ENCODE measurements at regions not wholly inside any gene's neighbourhood (a gene's known extent, or its start where the extent isn't known, plus 50 kb on each side); places are given as distances from the start of the nearest gene placed in this dataset.

DNA sequence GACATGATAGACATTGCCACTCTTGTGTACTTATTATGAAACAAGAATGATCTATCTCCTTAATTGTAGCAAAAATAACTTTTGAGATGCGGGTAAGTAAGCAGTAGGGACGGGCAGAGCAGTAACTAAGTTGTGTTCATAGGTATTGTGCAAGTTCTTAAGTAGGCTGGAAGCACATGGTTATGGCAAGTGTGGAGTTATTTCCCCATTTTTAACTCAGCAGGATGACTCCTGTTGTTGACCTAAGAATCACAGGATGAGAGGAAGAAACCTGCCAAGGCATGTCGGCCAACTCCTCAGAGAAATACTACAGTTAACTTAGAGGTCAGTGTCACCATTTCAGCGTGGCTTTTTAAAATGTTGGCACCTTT lies 51.1 kb upstream of the FN1 start:
- Histone ChIP-seq H3K27ac (no peak overlapping the region), H3K9me3 (no peaks in the 10 kb centered on the region), H3K36me3 (no peaks in the 10 kb centered on the region), H3K4me1 (replicated peaks) (no peaks in the 10 kb centered on the region), H3K4me3 (no peak overlapping the region), H3K27me3 (replicated peaks; ENCODE audit: insufficient read depth) (no peaks in the 10 kb centered on the region)
- TF ChIP-seq POLR2AphosphoS5 (IDR thresholded peaks at IDR 0.05) = no peak
- no peak for TF ChIP-seq POLR2A (IDR thresholded peaks at IDR 0.05)
- TF ChIP-seq, protein P1, sequence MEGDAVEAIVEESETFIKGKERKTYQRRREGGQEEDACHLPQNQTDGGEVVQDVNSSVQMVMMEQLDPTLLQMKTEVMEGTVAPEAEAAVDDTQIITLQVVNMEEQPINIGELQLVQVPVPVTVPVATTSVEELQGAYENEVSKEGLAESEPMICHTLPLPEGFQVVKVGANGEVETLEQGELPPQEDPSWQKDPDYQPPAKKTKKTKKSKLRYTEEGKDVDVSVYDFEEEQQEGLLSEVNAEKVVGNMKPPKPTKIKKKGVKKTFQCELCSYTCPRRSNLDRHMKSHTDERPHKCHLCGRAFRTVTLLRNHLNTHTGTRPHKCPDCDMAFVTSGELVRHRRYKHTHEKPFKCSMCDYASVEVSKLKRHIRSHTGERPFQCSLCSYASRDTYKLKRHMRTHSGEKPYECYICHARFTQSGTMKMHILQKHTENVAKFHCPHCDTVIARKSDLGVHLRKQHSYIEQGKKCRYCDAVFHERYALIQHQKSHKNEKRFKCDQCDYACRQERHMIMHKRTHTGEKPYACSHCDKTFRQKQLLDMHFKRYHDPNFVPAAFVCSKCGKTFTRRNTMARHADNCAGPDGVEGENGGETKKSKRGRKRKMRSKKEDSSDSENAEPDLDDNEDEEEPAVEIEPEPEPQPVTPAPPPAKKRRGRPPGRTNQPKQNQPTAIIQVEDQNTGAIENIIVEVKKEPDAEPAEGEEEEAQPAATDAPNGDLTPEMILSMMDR (IDR thresholded peaks at IDR 0.05) = no peak
- DNase-seq (ENCODE audit: low spot score) = no peak
- intact Hi-C loops (cut with DNase I) = no loop called here
- 71% methylated on average over 4 of the region's 4 CpGs for WGBS

GRCh38 chr2:215486291-215487001 lies 50.6 kb upstream of the FN1 start:
- no peak overlapping the region for H3K4me3 ChIP-seq
- H3K36me3 ChIP-seq = no peaks in the 10 kb centered on the region
- H3K9me3 ChIP-seq = no peaks in the 10 kb centered on the region
- no peaks in the 10 kb centered on the region for H3K4me1 ChIP-seq (replicated peaks)
- 91% methylated on average over 2 of the region's 2 CpGs for WGBS
- intact Hi-C loops (cut with DNase I) = no loop called here
- H3K27me3 ChIP-seq (replicated peaks; ENCODE audit: insufficient read depth) = no peaks in the 10 kb centered on the region
- no peak overlapping the region for H3K27ac ChIP-seq
- no peak for DNase-seq (ENCODE audit: low spot score)
- no peak for TF ChIP-seq POLR2AphosphoS5 (IDR thresholded peaks at IDR 0.05)
- TF ChIP-seq, protein P1 (IDR thresholded peaks at IDR 0.05) = no peak
- TF ChIP-seq POLR2A (IDR thresholded peaks at IDR 0.05) = no peak

Small RNA genes in the stretch of these regions (small RNA-seq; reads per million reads assigned to genes)
- 0 reads per million in 2 donors for gene AC093850.1
